Astrocyte of the hippocampus (primary cell): ENCODE measurements at regions not wholly inside any gene's neighbourhood (a gene's known extent, or its start where the extent isn't known, plus 50 kb on each side); places are given as distances from the start of the nearest gene placed in this dataset.
A peak's percentile ranks its signal among the peaks of the same experiment; 100 is the strongest.

ENCODE experiments used
- DNase-seq: peaks from one replicate; pipeline ENCODE4 v3.0.0; 2011; ENCODE audit warnings: low read depth, low spot score

DNA sequence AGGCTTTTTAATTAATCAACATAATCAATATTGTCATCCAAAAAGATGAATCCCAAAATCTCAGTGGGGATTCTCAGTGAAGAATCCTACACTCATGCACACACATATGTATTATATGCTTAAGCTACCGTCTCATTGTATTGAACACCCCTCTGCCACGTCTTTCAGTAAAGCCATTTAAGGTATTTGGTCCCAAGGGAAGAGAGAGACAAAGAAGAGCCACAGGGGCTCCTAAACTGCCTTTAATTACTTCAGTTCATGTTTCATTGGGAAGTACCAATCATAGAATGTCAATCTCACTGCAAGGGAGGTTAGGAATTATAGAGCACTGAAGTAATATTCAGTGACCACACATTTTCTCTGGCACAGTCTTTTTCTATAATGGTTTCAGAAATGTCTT lies 388.6 kb upstream of the NEGR1 start:
- no peak for DNase-seq

DNA sequence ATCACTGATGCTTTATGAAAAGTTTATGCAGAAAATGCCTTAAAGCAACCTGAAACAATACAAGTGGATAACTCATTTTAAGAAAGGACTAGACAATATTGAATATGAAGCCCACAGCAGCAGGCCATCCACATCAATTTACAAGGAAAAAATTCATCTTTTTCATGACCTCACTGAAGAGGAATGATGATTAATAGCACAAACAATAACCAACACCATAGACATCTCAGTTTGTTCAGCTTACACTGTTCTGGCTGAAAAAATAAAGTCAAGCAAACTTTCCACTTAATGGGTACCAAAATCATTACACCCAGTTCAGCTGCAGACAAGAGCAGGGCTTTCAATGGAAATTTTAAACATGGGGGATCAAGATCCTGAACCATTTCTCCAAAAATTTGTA lies 380.6 kb upstream of the NEGR1 start:
- no peak for DNase-seq

DNA sequence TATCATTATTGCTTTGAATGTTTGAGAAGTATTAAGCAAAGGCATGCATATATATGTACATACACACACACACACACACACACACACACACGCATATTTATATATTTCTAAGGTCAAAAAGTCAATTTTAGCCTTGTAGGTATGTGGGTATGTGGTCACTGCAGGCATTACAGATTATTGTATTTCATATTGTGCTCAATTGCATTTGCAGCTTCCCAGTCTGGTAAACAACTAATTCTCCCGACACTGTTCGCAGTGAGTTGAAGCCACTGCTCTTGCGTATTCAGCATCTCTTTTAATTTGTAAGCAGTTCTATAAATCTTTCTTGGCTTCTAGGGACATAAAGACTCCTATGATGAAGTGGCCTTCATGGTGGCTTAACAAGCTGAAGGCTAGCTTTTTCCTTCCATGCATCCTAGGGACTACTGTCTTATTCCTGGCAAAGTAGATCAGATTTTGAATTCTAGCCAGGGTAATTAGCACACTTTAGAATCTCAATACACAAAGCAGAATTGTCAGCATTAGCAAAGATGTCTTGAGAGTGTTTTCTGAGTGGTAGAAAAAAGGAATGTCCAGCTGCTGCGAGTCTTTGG lies 368.6 kb upstream of the NEGR1 start:
- DNase-seq: no peak

DNA sequence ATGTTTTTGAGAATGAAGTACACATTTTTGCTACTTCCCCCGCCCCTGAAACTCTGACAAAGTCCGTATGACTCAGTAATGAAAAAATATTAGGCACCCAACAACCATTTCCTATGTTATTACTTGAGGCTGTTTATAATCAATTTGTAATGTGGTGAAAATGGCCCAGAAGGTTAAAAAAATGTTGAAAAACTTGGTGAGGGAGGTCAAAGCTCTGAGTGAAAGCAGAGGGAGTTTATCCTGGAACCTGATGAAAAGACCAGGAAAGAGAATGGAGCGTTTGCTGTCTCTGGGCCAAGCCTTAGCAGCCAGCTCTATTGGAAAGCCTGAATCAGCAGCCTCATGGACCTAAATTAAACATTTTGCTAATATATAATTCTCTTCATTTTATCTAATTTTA lies 367.7 kb upstream of the NEGR1 start:
- DNase-seq: peak; percentile 72

DNA sequence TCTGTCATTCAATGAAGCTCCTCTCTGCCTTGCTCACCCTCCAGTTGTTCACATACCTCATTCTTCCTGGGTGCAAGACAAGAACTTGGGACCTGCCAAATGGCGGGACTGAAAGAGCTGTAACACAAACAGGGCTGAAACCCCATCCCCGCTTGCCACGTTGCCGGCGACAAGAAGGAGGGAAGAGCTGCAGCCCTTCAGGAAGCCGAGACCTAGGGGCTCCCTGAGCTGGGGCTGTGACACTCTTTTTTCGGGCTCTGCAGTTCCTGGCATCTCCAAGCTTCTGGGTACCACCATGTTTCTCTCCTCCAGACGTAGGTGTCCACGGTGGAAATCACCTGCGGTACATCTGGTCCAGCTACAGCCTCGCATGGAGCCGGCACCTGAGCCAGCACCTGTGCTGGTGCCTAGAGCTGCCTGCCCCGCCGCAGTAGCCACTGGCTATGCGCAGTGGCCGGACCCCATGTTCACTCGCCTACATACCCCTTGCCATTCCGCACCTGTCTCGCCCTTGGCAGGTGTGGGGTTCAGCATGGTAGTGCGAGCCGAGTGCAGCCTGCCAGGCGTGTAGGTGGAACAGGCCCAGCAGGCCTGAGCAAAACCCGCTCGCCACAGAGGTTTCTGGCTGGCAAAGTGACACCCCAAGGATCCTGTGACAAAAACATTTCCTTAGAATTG lies 367.0 kb upstream of the NEGR1 start:
- no peak for DNase-seq

DNA sequence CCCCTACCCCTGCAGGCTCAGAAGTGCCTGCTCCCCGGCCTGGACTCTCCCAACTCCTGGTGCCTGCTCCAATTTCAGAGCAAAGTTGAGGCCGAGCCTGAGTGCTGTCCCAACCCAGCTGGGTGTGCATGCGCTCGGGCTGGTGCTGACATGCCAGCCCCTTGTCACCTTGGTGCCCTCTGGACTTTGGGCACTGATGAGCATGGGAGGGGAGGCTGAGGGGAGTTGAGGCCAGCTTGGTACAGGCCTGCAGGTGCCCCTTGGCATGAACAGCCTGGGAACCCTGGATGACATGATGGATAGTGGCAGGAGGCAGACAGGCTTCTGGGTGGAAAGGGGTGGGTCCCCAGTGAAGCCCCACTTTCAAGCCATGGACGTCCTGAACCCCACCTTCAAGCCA lies 366.1 kb upstream of the NEGR1 start:
- no peak for DNase-seq

DNA sequence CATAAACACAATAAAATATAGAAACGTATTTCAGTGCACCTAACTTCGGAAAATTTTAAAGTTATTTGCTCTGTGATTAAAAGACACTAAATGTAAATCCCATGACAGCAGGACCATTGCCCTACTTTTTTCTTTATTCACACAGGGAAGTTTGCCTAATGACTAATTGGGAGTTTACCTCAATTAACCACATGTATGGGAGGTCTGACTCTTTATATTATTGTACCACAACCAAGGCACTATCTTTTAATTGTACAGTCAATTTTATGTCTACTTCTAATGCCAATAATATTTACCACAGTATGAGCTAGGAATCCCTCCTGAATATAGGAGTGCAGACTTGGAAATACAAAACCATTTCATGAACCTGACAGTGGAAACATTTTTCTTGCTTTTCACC lies 360.8 kb upstream of the NEGR1 start:
- DNase-seq: no peak

DNA sequence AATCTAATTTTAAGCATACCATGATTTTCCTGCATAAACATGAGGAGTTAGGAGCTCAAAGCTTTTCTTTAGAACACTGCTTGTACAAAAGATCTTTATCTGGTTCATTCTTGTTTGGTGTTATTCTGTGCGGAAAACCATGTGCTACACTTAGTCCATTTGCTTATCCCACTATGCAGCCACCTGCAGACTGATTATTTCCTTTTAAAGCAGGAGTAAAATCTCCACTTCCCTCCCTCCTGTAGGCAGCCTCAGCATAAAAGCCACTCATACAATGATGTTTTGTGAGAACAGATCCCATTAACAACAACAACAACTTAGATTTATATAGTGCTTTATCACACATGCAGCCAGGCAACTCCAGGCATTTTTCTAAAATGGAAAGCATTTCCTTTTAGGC lies 355.3 kb upstream of the NEGR1 start:
- DNase-seq: no peak

DNA sequence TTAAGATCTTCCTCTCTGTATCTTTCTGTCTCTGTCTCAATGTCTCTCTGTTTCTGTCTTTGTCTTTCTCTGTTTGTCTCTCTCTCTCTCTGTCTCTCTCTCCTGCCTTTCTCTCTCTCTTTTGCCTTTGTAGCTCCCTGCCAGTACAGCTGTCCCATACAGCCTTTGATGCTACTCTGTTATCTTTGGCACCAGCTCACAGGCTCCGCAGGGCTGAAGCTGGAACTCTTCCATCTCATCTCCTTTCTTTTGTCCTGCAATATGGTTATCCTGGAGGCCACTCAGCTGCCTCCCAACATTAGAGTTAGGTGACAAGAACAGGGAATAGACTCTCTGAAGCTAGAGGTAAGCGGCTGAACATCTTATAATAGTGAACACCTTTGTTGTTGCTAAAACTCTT lies 354.3 kb upstream of the NEGR1 start:
- DNase-seq: peak; percentile 61

DNA sequence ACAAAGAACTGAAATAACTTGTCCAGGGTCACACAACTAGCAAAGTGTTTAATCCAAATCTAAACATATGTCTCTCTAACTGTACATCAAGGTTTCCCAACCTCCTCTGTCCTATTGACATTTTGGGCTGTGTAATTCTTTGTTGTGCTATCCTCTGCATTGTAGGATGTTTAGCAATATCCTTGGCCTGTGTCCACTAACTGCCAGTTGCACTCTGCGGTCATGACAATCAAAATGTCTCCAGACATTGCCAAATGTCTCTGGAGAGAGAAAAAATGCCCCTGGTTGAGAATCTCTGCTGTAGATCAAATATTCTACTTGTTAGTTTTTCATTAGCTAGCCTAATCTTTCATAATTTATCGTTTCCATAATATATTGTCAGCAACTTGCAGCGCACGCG lies 353.4 kb upstream of the NEGR1 start:
- DNase-seq: peak; percentile 23

DNA sequence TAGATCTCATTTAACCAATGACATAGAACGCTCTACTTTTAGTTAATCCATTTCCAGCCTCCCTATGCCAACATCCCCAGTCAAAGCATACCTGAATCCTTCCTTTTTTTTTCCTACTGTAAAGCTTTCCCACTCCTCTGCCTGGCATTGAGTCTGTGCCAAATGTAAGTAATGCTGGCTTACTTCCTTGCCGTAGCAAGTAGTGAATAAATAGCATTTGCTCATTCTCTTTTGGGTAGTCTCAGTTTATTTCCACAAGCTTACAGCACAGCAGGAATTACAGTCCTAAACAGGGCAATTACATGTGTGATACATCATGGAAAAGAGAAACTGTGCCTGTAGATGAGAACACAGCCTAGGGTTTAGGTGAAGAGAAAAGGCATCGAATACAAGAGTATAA lies 352.6 kb upstream of the NEGR1 start:
- DNase-seq: peak; percentile 13

DNA sequence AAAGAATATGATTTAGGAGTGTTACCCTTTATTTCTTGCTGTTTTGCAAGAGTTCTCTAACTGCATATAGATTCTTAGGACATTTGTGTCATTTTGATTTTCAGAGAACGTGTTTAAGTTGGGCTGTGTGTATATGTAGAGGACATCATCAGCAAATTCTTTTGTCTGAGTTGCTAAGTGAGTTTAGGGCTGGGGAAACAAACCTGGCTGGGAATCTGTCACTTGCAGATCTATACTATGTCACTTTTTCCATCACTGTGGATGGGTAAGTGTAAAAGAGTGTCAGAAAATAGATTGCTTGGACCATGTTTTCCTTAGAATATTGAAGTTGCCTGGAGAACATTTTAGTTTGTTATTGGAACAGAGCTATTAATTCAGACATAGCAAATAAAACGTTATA lies 349.1 kb upstream of the NEGR1 start:
- no peak for DNase-seq

DNA sequence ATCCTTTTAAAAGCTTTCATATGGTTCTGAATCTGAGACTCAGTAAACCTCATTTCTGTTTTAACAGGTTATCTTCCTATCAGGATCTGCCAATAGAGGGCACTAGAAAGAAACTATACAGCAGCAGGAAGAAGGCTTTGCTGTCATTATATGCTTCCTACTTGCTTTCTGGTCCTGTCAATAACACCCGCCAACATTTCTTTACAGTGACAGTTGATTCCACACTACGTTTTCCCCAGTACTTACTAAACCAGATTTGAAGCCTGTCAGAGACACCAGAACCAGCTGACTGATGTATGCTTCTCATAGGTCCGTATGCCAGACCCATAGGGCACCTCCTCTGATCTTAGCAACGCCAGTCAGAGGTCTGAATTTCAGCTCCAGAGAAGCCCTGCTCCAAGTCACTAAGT lies 341.0 kb upstream of the NEGR1 start:
- peak; percentile 65 for DNase-seq

DNA sequence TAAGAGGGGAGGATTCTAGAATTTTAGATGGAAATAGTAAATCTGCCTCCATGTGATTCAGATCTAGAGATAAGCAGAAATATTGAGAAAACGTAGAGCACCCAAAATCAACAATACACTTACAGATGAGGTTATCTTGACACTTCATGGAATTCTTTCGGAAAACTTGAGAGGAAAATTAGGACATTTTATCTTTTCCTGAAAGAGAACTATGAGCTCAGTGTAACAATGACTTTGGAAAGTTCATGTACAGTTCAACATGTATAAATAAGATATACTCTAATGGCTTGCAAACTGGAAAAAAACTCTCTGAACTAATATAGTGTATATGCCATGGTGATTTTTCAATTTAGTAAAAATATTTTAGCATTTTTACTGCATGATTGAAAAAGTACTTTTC lies 338.1 kb upstream of the NEGR1 start:
- no peak for DNase-seq

DNA sequence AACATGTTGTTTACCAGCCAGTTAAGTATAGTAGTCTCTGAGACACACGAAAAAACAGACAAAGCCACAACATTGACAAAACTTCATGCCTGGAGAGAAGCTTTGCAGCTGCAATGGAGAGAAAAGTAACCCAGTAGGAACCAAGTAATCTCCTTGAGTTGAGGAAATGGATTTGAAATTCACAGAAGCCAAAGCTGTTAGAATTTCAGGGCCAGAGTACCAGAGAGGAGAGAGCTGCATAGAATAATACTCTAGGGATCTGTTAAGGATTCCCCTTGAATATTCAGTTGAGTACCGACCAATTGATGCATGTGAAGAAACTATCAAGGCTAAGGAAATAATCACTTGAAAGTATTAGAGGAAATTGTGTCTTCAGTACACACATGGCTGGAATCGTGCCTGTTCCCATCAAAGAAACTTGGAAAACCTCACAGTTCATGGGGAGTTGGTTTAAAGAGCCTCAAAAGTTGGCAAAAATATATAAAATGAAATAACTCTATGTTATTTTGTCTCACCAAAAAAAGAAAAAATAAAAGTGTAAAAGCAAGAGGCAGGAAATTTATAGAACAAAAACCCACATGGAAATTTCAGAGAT lies 324.0 kb upstream of the NEGR1 start:
- no peak for DNase-seq

DNA sequence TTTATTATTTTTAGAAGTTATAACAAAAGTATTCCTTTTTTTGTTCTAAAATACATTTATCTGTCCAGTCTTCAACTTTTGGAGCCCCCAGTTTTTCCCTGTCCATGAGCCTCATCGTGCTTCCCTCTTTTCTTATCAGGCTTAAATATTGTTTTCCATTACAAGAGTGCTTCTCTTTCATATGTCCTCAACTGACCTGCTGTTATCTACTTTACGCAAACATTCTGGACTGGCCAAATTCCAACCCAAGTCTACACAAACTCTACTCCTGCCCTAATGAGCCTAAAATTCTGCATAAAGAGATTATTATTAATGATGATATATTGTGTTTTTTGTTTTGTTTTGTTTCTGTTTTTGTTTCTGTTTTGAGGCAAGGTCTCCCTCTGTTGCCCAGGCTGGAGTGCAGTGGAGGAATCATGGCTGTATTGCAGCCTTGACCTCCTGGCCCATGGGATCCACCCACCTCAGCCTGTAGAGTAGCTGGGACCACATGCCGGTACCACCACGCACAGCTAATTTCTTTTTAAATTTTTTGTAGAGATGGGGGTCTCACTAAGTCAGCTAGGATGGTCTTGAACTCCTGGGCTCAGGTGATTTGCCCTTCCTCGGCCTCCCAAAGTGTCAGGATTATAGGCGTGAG lies 318.8 kb upstream of the NEGR1 start:
- no peak for DNase-seq

DNA sequence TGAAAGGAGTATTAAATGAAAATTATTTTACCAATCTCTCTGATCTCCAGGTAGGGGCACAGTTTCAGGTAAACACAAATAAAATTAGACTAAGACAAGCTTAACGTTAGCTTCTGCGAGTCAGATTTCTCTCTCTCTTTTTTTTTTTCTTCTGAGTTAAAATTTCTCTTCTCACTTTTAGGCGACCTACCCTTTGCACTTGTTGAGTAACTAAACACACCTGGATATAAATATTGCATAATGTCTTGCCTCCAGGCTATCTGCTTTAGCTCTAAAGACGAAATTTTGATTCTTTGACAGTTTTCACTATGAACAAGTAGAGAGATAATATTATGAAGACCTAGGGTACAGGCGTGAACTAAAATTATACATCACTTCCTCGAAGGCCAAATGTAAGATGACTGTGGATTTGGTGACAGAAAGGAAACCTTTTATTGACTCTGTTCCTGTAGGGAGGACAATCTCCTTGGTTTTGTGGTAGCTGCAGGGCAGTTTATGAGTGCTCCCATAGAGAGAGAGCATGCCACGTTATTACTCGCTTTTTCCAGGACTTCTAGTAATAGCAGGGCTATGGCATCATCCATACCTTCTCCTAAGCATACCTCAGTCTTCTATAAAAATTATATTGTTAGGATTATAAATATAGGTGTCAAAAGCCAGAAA lies 303.8 kb upstream of the NEGR1 start:
- DNase-seq: no peak

DNA sequence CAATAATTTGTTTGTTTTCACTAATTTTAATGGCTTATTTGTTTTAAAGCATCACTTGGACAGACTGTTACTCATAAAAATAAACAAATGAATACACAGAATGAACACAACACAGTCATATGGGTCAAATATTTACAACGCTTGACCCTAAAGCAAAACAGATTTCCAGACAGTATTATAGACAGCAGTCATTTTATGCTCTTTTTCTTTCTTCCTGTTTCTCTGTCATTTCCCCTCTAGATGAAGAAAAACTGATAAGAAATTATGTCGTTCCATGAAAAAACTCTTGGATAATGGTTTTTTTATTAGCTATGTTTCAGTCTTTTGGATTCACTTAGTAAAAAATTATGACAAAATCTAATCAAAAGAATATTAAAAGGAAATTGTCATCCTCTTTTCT lies 297.3 kb upstream of the NEGR1 start:
- no peak for DNase-seq

DNA sequence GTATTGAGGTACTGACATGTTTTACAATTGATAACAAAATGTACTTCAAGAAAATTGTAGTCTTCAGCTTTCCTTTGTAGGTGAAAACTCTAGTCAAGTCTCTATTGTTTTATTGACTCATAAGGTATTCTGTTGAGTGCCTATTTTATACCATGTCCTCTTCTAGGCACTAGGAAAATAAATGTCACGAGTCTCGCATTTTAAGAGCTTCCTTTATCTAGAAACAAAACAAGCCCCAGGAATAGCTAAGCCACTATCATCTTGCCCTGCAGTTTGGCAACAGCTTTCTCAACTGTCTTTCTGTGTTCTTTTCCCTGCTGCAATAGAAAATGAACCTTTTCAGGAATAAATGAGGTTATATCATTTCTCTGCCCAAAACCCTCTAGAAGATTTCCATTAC lies 288.5 kb upstream of the NEGR1 start:
- DNase-seq: no peak

DNA sequence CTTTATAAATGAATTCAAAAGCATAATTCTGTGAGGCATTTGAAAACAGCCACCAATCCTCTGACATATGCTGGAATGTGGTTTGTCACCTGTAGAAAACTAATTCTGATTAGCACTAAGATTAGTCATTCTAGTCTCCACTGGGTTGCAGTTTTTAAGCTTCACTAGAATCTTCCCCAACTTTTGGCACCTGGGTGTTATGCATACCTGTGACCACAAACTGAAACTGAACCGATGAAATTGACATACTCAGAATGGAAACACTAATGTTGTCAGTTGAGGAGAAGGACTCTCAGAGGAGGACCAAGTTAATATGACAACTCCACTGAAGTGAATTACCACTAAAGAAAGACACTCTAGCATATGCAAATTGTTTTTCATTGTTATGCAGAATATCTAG lies 285.8 kb upstream of the NEGR1 start:
- DNase-seq: no peak

DNA sequence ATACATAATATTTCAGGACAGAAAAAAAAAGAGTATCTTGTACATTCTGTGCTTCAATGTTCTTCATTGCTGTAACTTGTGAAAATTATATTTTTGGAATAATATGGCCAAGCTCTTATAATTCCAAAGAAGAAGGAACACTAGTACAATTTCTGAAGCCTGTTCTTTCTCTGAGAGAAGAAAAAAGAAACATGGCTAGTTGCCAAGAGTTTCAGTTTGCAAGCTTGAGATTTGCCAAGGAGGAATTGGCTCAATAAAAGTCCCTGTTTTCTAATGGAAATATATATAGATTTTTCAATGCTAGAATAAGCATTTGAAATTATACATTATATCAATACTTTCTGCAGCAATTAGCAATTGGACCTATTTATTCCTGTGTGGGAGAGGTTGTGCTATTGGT lies 285.2 kb upstream of the NEGR1 start:
- DNase-seq: peak; percentile 41

DNA sequence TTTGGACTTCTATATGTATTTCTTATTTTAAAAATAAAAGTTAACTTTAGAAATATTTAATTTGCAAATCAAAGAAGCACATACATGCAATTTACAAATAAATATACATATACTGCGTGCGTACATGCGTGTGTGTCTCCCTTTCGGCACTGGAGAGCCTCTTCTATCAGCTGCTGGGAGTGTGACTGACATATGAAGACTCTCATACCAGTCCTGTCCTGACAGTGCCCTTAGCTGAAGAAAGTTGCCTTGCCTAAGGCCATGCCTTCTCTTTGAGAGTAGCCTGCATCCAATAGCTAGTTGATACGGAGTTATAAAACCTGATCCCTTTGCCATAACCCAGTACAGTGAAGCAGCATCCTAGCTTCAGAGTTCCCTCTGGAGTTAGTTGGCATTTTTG lies 282.4 kb upstream of the NEGR1 start:
- no peak for DNase-seq
